Astrocyte of the spinal cord (primary cell): ENCODE measurements at regions not wholly inside any gene's neighbourhood (a gene's known extent, or its start where the extent isn't known, plus 50 kb on each side); places are given as distances from the start of the nearest gene placed in this dataset.

Source experiments
- DNase-seq: peaks from one replicate; pipeline ENCODE4 v3.0.0; 2011; ENCODE audit warnings: low read depth, low spot score
- H3K4me3 ChIP-seq: 2 replicates; pipeline ENCODE4 v1.5.1; 2011; ENCODE audit warnings: low read depth, mild to moderate bottlenecking, low read length, moderate library complexity
- CTCF ChIP-seq: IDR thresholded peaks from 2 replicates; pipeline ENCODE4 v1.5.1; 2012; ENCODE audit warnings: low read depth, mild to moderate bottlenecking, low read length, inconsistent platforms
- in situ Hi-C: cut with HindIII; loops from 2 replicates; pipeline ENCODE4 v1.10.0; 2017; ENCODE audit warnings: low sequenced_read_pairs

- in situ Hi-C loops, result no loop called here
- H3K4me3 ChIP-seq, result no peak overlapping the region
- TF ChIP-seq CTCF, result no peak
- DNase-seq, result no peak
Measured at GRCh38 chr10:89069589-89069988, 79.0 kb downstream of the FAS start.
